GM13976 (cell line): ENCODE measurements at regions not wholly inside any gene's neighbourhood (a gene's known extent, or its start where the extent isn't known, plus 50 kb on each side); places are given as distances from the start of the nearest gene placed in this dataset.

ENCODE experiments used
- DNase-seq: peaks from one replicate; pipeline ENCODE4 v3.0.0; 2012; ENCODE audit warnings: low spot score
- in situ Hi-C: fragments of 300-500 bp; cut with MboI; formaldehyde crosslinking; loops from one replicate; pipeline ENCODE4 v1.12.0; 2022; ENCODE audit warnings: low sequenced_read_pairs, mixed read lengths, inconsistent platforms; ENCODE audit not compliant: unreplicated experiment
- TF ChIP-seq, protein P1 (sequence below): IDR thresholded peaks from 2 replicates; pipeline ENCODE4 v1.5.1; 2012; ENCODE audit warnings: borderline replicate concordance, mild to moderate bottlenecking; ENCODE audit not compliant: insufficient read depth; ENCODE audit errors: extremely low read depth, missing control alignments, control extremely low read depth

DNA sequence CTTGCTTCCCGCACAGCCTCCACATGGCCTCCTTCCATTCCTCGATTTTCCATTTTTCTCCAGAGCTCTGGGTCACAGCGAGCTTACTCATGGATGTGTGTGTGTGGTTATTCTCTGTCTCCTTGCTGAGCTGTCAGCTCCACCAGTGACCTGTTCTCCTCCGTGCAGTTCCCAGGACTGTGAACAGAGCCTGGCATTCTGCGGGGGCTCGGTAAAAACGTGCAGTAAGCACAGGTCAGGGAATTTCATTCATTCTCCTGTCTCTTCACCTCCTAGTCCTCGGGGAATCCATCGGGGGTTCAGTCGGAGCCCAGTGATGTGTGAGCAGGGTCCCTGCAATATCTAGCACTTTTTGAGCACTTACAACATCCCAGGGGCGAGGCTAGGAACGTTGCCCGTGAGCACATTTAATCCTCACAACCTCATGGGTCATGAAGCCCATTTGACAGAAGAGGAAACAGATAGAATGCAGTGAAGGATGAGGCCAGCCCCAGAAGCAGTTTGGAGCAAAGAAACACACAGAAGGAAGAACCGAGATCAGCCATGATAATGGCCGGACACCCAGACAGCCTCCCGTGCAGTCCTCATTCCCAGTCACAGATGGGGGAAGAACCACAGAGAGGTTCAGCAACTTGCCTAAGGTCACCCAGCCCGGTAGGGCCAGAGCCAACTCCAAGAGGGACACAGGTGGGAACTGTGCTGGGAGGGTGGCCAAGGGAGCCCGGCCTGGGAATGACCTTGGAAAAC, 183.2 kb upstream of the GSE1 start:
- TF ChIP-seq, protein P1, sequence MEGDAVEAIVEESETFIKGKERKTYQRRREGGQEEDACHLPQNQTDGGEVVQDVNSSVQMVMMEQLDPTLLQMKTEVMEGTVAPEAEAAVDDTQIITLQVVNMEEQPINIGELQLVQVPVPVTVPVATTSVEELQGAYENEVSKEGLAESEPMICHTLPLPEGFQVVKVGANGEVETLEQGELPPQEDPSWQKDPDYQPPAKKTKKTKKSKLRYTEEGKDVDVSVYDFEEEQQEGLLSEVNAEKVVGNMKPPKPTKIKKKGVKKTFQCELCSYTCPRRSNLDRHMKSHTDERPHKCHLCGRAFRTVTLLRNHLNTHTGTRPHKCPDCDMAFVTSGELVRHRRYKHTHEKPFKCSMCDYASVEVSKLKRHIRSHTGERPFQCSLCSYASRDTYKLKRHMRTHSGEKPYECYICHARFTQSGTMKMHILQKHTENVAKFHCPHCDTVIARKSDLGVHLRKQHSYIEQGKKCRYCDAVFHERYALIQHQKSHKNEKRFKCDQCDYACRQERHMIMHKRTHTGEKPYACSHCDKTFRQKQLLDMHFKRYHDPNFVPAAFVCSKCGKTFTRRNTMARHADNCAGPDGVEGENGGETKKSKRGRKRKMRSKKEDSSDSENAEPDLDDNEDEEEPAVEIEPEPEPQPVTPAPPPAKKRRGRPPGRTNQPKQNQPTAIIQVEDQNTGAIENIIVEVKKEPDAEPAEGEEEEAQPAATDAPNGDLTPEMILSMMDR = no peak
- no peak for DNase-seq
- in situ Hi-C loops = no loop called here

DNA sequence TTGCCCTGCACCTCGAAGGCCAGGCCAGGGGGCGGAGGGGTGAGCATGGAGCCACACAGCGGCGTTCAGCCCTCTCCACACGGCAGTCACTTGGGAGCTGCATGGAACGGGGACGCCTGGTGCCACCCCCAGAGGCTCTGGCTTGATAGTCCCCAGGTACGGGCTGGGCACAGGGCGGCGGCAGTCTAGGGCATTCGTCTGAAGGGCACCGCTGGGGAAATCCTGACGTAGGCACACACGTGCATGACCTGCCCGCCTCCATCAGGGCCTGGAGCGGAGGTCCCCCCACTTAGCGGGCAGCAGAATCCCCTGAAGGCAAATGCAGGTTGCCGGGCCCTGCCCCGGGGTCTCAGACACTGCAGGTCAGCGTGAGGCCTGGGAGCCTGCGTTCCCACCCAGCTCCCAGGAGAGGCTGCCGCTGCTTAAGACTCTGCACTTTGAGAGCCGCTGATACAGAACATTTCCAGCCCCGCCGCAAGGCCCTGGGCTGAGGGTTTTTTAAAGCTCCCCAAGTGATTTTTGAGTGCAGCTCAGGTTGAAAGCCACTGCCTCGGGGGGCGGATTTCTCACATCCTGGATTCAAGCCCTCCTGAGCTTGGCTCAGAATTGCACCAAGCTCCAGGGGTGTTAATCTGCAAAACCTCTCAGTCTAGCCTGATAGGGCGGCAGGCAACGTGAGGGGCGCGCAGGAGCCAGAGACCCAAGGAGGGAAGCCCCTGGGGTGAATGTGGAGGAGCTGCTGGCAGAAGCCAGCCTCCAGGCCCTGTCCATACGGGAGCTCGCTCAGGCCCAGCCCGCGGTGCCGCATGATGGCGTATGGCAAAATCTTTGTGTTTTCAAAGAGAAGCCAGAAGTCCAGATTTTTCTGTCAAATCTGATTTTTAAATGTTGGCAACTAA, 182.3 kb upstream of the GSE1 start:
- DNase-seq = no peak
- in situ Hi-C loops = no loop called here
- TF ChIP-seq, protein P1 = no peak

DNA sequence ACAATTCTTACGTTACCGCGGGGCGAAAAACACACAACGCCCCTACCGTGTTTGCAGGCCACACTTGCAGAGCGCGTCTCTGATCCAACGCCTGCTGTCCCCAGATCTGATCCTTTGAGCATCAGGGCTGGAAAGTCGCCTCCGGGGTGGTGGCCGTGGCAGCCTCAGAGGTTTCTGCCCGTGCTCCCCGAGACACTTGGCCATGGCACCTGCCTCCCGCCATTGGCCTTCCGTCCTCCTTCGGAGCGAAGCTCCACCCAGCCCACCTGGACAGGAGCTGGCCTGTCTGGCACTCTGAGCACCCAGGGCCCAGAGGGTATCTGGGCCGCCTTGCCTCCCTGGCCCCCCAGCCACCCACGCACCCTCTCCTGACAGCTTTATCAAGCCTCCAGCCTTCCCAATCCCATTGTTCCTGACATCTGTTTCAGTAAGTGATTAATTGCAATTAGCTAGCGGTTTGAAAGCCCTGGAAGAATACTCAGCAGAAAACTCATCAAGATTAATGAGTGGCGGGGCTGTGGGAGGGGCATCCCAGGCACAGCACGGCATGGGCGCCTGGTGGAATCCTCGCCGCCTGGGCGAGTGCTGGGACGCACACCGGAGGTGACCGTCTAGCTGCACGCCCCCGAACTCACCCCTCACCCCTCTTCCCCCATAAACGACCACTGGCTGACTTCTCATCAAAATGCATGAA, 181.5 kb upstream of the GSE1 start:
- DNase-seq = no peak
- in situ Hi-C loops = no loop called here
- TF ChIP-seq, protein P1 = no peak

DNA sequence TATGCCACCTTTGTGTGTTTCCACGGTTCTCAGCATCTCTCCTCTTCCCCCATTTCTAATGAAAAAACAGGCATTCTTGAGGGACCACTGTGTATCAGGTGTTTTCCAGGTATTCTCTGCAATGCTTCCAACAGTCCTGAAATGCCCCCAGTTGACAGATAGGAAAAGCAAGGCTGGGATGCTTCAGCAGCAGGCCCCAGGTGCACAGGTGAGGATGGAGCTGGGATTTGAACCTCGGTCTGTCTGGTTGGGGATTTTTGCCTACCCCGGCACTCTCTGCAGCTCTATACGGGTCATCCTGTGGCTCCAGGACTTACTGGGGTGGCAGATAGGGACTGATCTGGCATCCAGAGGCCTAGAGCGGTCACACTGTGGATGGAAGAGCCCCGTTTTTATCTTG, 180.5 kb upstream of the GSE1 start:
- in situ Hi-C loops = no loop called here
- TF ChIP-seq, protein P1 = no peak

DNA sequence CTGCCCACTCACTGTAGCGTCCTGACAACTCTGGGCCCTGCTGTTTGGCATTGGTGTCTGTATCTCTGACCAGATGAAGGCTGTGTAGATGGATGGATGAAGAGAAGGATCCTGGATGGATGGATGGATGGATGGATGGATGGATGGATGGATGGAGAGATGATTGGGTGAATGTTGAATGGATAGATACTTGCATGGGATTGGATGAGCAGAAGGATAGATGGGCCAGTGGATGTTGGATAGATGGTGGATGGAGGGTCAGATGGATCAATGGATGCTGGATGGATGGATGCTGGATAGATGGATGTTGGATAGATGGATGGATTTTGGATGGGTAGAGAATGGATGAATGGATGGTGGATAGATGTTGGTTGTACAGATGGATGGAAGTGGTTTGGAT, 179.6 kb upstream of the GSE1 start:
- DNase-seq = no peak
- in situ Hi-C loops = no loop called here
- TF ChIP-seq, protein P1 = no peak

More for the DNA sequence above, 180.5 kb upstream of the GSE1 start:
- DNase-seq = no peak

DNA sequence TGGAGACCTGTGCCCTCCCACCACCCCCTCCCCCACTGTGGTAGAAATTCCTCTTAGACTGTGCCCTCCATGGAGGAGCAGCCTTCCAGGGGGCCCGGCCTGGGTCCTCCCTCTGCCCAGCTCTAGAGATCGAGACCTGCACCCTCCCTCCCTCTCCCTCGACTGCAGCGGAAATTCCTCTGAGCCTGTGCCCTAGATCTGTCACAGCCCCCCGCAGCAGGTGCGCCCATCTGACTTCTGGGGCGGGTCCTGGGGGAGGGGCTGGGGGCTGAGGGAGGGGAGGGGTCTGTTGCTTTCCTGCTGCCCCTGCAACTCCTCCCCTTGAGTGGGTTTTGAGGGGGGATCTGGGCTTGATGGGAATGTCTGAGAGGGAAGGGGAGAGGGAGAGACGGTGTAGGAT, 177.8 kb upstream of the GSE1 start:
- TF ChIP-seq, protein P1 = no peak

More for the DNA sequence above, 177.8 kb upstream of the GSE1 start:
- in situ Hi-C loops = no loop called here
- no peak for DNase-seq
